H1 (cell line): ENCODE measurements at regions not wholly inside any gene's neighbourhood (a gene's known extent, or its start where the extent isn't known, plus 50 kb on each side); places are given as distances from the start of the nearest gene placed in this dataset.

Experiments
- CBX8 ChIP-seq: fragments of 300-800, 300-1000 bp; sonication (generic); IDR thresholded peaks from 2 replicates; pipeline ENCODE4 v1.7.1; 2016; ENCODE audit warnings: low read depth, low read length, borderline replicate concordance
- CEBPB ChIP-seq: IDR thresholded peaks from 2 replicates; pipeline ENCODE4 v1.6.1; 2012; ENCODE audit warnings: low read depth, low read length
- MAX ChIP-seq: IDR thresholded peaks from 2 replicates; pipeline ENCODE4 v1.6.1; 2012; ENCODE audit warnings: inconsistent platforms
- NRF1 ChIP-seq: IDR thresholded peaks from 2 replicates; pipeline ENCODE4 v1.6.1; 2011; ENCODE audit warnings: mild to moderate bottlenecking, low read depth, low read length, improper control_type of control experiment
- SIN3A ChIP-seq, 2 experiments: IDR thresholded peaks in 1 of 2; conservative IDR thresholded peaks in 1 of 2; 2 replicates each; pipeline ENCODE4 v1.6.1; 2011 to 2012; ENCODE audit warnings: low read length in 2 of 2, improper control_type of control experiment in 1 of 2, low read depth in 1 of 2, mild to moderate bottlenecking in 1 of 2
- SP4 ChIP-seq: IDR thresholded peaks from 2 replicates; pipeline ENCODE4 v1.6.1; 2012; ENCODE audit warnings: low read length, inconsistent platforms
- TAF1 ChIP-seq: IDR thresholded peaks from 2 replicates; pipeline ENCODE4 v1.6.1; 2011; ENCODE audit warnings: mild to moderate bottlenecking, low read depth, low read length
- TCF12 ChIP-seq: IDR thresholded peaks from 2 replicates; pipeline ENCODE4 v1.6.1; 2011; ENCODE audit warnings: low read depth, mild to moderate bottlenecking, low read length

- TF ChIP-seq NRF1: no peak
- no peak for TF ChIP-seq TAF1
- no peak for TF ChIP-seq CBX8
- TF ChIP-seq TCF12: no peak
- no peak for TF ChIP-seq SP4
- no peak for TF ChIP-seq CEBPB
- TF ChIP-seq SIN3A (conservative IDR thresholded peaks at IDR 0.05 in 1 of 2, IDR thresholded peaks at IDR 0.05 in 1 of 2; ENCODE audit: low read depth in 1 of 2, low read length in 2 of 2): no peak
- no peak for TF ChIP-seq MAX
These were observed 81.9 kb upstream of the HEPHL1 start (continued) for GRCh38 chr11:93939084-93939760.
